MCF 10A (cell line): ENCODE measurements at regions not wholly inside any gene's neighbourhood (a gene's known extent, or its start where the extent isn't known, plus 50 kb on each side); places are given as distances from the start of the nearest gene placed in this dataset.

ENCODE experiments used
- BruUV-seq: library from RNA; stranded (reverse); fragments of 400-500 nt; replicated peaks from 2 replicates; lab custom pipeline; 2021; lab: Mats Ljungman, UMichigan
- CTCF ChIA-PET: fragments of 300-600 bp; sonication (Branson Sonifier 250); formaldehyde crosslinking; extraction: SDS; loops from one replicate; lab custom pipeline; 2021; ENCODE audit warnings: antibody characterized with exemption, inconsistent platforms; lab: Yijun Ruan, JAX
- POLR2A ChIA-PET: fragments of 300-600, 350-650 bp; sonication (Branson Sonifier 250); formaldehyde crosslinking; extraction: SDS; loops from one replicate; lab custom pipeline; 2020; ENCODE audit warnings: antibody characterized with exemption, inconsistent platforms; lab: Yijun Ruan, JAX
- DNase-seq: peaks from one replicate; pipeline ENCODE4 v3.0.0-alpha.2; 2018; ENCODE audit not compliant: unreplicated experiment
- H3K27ac Mint-ChIP-seq: one replicate; pipeline ENCODE4 v1.8.0; 2022; ENCODE audit warnings: mild to moderate bottlenecking, low read depth, mixed read lengths; ENCODE audit not compliant: unreplicated experiment
- H3K27me3 Mint-ChIP-seq: one replicate; pipeline ENCODE4 v1.8.0; 2022; ENCODE audit warnings: mixed read lengths; ENCODE audit not compliant: insufficient read depth, unreplicated experiment
- H3K36me3 Mint-ChIP-seq: one replicate; pipeline ENCODE4 v1.8.0; 2022; ENCODE audit warnings: mild to moderate bottlenecking, moderate library complexity, mixed read lengths; ENCODE audit not compliant: insufficient read depth, unreplicated experiment
- H3K4me1 Mint-ChIP-seq: one replicate; pipeline ENCODE4 v1.8.0; 2022; ENCODE audit warnings: mixed read lengths; ENCODE audit not compliant: insufficient read depth, unreplicated experiment
- H3K4me3 Mint-ChIP-seq: one replicate; pipeline ENCODE4 v1.8.0; 2022; ENCODE audit warnings: mild to moderate bottlenecking, moderate library complexity, mixed read lengths; ENCODE audit not compliant: unreplicated experiment
- H3K9me3 Mint-ChIP-seq: one replicate; pipeline ENCODE4 v1.8.0; 2022; ENCODE audit warnings: mixed read lengths; ENCODE audit not compliant: unreplicated experiment
- CTCF ChIP-seq: fragments of 200-600 bp; IDR thresholded peaks from one replicate; pipeline ENCODE4 v1.8.0; 2022; ENCODE audit warnings: antibody characterized with exemption, mild to moderate bottlenecking; ENCODE audit not compliant: unreplicated experiment
- intact Hi-C: fragments of 100-400 bp; cut with micrococcal nuclease; formaldehyde crosslinking; loops from 2 replicates; pipeline ENCODE4 v1.14.1; 2022

GRCh38 chrX:22383988-22384387 lies 111.3 kb downstream of the CBLL2 start:
- Mint-ChIP-seq H3K9me3 (no peaks in the 10 kb centered on the region), H3K4me1 (peaks cover under 1% of the 10 kb centered on the region), H3K27me3 (peaks cover 24% of the 10 kb centered on the region), H3K4me3 (no peak overlapping the region), H3K36me3 (no peaks in the 10 kb centered on the region), H3K27ac (no peak overlapping the region)
- no TSS peak for BruUV-seq
- intact Hi-C loops, result no loop called here
- no peak for TF ChIP-seq CTCF
- DNase-seq, result peak; percentile 21
- POLR2A ChIA-PET, result no interaction called here
- CTCF ChIA-PET, result no interaction called here

- ChIA-PET POLR2A (interaction anchor here (0.5 to 0.7 kb wide), 4 partner anchors 32 to 1081 kb away, joined by 3 to 6 read pairs (median 3); no protein-coding TSS in a partner anchor), CTCF (interaction anchor here (0.6 kb wide), 1 partner anchor 726 kb away, joined by 3 read pairs; no protein-coding TSS in a partner anchor)
- H3K4me3 Mint-ChIP-seq, result no peak overlapping the region
- peaks cover 14% of the 10 kb centered on the region for H3K4me1 Mint-ChIP-seq
- DNase-seq, result peak; percentile 59
- H3K27ac Mint-ChIP-seq, result peak overlapping the region; percentile 50
- intact Hi-C loops, result no loop called here
- H3K36me3 Mint-ChIP-seq, result no peaks in the 10 kb centered on the region
- no peak for TF ChIP-seq CTCF
- H3K9me3 Mint-ChIP-seq, result no peaks in the 10 kb centered on the region
- BruUV-seq, result no TSS peak
- H3K27me3 Mint-ChIP-seq, result peaks cover 67% of the 10 kb centered on the region
Observed at GRCh38 chrX:22389556-22390179, 117.0 kb downstream of the CBLL2 start.

- Mint-ChIP-seq H3K4me1 (peaks cover 19% of the 10 kb centered on the region), H3K36me3 (no peaks in the 10 kb centered on the region), H3K27me3 (peaks cover 75% of the 10 kb centered on the region), H3K4me3 (no peak overlapping the region), H3K9me3 (no peaks in the 10 kb centered on the region), H3K27ac (no peak overlapping the region)
- no TSS peak for BruUV-seq
- intact Hi-C loops, result no loop called here
- POLR2A ChIA-PET, result no interaction called here
- CTCF ChIA-PET, result no interaction called here
- DNase-seq, result no peak
- no peak for TF ChIP-seq CTCF
Observed at GRCh38 chrX:22392133-22392948, 119.6 kb downstream of the CBLL2 start.

- H3K4me1 Mint-ChIP-seq, result peaks cover 17% of the 10 kb centered on the region
- peaks cover 58% of the 10 kb centered on the region for H3K27me3 Mint-ChIP-seq
- BruUV-seq, result no TSS peak
- H3K27ac Mint-ChIP-seq, result no peak overlapping the region
- ChIA-PET CTCF (interaction anchor here (0.5 kb wide), 1 partner anchor 124 kb away, joined by 4 read pairs; no protein-coding TSS in a partner anchor), POLR2A (no interaction called here)
- H3K36me3 Mint-ChIP-seq, result no peaks in the 10 kb centered on the region
- no peak for TF ChIP-seq CTCF
- H3K4me3 Mint-ChIP-seq, result no peak overlapping the region
- peaks cover 10% of the 10 kb centered on the region for H3K9me3 Mint-ChIP-seq
- DNase-seq, result peak; percentile 52
- intact Hi-C loops, result no loop called here
Observed at GRCh38 chrX:22395372-22395771, 122.7 kb downstream of the CBLL2 start.
